HG02588 (cell line): ENCODE measurements at regions not wholly inside any gene's neighbourhood (a gene's known extent, or its start where the extent isn't known, plus 50 kb on each side); places are given as distances from the start of the nearest gene placed in this dataset.

ENCODE experiments used
- ATAC-seq: cut with Tn5 transposase; IDR thresholded peaks from one replicate; pipeline ENCODE4 v1.9.1; 2021; ENCODE audit warnings: mild to moderate bottlenecking, moderate library complexity; ENCODE audit not compliant: unreplicated experiment

- no peak for ATAC-seq
Observed at GRCh38 chr9:16153741-16154140, 600.9 kb downstream of the CCDC171 start.

- ATAC-seq, result no peak
Observed at GRCh38 chr9:16154521-16155078, 601.8 kb downstream of the CCDC171 start.

GRCh38 chr9:16155878-16156277 is 603.0 kb downstream of the CCDC171 start:
- ATAC-seq, result no peak

DNA sequence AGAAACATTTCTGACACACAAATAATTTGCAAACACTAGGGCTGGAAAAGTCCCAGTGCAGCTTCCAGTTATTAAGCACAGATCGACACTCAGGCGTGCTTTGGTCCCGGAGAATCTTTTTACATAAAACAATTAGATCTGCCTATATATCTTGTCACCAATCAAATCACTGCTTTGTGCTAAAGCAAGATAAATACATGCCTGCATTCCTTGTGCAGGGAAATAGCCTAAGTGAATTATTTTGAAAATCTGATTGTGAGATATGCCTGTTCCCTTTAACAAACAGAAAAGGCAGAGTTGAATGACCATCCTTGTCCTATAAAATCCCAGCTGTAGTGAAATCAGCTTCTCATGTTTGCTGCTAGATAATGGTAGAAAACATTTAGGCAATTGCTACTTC is 604.4 kb downstream of the CCDC171 start:
- ATAC-seq, result no peak

DNA sequence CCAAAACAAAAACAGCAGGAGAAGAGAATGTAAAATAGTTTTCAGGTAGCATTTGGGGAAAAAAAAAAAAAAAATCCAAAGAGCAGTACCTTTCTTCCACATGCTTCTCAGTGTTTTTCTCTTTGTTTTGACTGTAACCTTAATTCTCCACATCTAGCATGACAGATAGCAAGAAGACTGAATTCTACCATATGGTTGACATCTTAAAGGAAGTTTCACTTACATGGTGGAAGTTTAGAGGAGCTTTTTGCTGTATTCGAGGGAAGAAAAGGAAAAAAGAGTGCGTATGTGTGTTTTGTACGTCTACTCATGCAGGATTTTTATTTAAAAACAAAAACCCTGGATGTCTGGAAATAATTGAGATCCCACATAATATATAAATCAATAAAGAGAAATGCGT is 604.8 kb downstream of the CCDC171 start:
- ATAC-seq, result no peak

DNA sequence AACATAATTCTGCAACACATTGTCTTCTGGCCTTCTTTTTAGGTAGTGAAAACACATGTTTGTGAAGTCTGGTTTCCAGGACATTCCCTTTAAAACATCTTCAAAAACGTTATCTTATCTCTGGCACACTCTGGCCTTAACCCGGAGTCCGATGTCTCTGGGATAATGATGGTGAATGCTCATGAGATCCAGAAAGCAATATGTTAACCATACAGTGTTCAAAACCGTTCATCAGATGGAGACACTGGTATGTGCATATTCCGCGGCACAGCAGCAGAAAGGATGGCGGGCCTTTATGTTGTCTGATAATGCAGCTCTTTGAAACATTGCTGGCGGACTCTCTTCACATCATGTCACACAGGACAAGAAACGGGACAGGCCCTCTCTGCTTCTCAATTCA is 605.2 kb downstream of the CCDC171 start:
- ATAC-seq, result no peak

DNA sequence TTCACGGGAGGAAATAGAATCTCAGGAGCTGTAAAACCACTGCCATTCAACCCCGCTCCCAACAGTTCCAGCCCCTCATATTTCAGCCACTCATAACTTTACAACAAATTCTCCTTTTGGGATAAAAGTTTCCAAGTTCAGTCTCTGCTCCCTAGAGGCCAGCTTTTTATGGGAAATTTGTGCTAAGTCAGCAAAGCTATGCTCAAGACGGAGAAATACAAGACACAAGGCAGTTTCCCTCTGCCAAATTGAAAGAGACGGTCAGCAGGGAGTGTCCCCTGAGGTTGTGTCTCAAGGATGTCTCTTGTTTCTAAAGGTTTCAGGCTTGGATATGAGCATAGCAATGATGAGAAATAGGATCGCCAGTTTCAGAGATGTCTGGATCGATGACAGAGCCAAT is 608.6 kb downstream of the CCDC171 start:
- ATAC-seq, result no peak

DNA sequence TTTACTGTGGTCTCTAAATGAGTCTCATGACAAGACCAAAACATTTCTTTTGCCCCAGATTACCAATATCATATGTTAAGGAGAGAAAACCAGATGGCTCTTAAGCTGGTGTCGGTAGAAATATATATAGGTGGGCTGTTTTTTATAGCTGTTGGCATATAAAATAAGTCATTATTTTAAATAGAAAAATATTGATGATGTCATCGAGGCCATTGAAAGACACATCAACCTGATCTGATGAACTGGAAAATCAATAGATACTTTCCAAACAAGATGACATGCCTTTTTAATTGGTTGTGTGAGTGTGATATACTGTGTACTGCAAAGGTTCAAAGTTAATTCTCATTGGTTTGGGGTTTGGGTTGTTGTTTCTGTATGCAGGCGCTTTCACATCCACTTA is 617.3 kb downstream of the CCDC171 start:
- no peak for ATAC-seq

- ATAC-seq, result no peak
Observed at GRCh38 chr9:16171911-16172310, 619.1 kb downstream of the CCDC171 start.

- no peak for ATAC-seq
Observed at GRCh38 chr9:16172796-16173195, 620.0 kb downstream of the CCDC171 start.

GRCh38 chr9:16174915-16175314 is 622.1 kb downstream of the CCDC171 start:
- ATAC-seq, result no peak

GRCh38 chr9:16175461-16175860 is 622.6 kb downstream of the CCDC171 start:
- ATAC-seq, result no peak

DNA sequence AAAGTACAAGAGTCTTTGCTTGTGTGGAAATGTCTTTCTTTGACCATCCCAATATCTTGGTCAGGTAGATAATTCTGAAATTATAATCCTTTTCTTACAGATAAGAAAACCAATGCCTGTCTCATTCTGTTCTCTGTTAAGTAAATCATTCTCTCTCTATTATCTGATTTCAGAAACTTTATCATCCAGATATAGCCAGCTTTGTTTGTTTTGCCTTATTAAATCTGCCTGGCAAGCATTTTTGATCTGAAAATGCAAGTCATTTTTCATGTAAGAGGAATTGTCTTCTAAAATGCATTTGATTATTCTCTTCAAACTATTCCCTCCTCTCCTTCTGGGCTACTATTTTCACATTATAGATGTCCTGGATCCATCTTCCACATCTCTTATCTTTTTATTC is 625.5 kb downstream of the CCDC171 start:
- ATAC-seq, result no peak

DNA sequence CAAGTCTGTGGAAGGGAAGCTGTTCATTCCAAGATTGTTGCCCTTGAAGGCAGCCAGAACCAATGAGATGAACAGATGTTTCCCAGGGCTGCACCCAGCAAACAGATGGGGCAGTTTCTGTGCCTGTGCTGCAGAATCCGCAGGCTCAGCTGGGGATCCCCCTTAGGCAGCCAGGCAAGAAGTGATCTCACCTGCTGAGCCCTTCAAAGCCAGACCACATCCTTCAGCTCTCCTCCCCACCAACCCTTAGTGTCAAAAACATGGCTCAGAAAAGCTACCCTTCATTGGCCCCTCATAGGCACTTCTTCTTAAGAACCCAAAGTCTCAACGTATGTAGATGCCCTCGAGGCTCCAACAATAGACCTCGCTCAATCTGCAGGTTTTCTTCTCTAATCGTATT is 626.7 kb downstream of the CCDC171 start:
- no peak for ATAC-seq

DNA sequence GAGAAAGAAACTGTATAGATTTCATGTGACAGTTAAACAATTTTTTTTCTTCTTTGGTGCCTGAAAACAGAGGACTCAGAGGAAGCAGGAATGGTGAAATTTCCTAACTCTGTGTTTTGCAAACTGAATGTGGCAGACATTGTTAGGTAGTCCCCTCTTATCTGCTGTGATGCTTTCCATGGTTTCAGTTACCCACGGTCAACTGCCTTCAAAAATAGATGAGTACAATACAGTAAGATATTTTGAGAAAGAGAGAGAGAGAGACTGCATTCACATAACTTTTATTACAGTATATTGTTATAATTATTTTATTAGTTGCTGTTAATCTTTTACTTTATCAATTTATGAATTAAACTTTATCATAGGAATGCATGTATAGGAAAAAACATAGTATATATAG is 627.2 kb downstream of the CCDC171 start:
- ATAC-seq, result no peak

GRCh38 chr9:16180546-16180945 is 627.7 kb downstream of the CCDC171 start:
- ATAC-seq, result no peak

DNA sequence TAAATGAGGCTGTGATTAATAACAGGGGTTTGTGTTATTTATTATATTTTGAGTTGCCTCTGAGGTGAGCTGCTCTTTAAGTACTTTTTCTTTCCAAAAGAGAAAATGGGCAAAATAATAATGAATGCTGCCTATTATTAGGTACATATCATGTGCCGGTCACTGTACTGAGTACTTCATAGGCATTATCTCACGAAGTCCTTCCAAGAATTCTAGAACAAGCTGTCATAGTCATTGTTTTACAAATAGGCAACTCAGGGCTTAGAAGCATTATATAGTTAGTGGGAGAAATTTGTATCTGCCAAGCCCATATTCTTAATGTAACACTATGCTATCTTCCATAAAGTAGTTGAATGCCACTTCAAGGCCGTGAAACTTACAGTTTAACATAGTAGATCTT is 628.7 kb downstream of the CCDC171 start:
- ATAC-seq, result no peak

DNA sequence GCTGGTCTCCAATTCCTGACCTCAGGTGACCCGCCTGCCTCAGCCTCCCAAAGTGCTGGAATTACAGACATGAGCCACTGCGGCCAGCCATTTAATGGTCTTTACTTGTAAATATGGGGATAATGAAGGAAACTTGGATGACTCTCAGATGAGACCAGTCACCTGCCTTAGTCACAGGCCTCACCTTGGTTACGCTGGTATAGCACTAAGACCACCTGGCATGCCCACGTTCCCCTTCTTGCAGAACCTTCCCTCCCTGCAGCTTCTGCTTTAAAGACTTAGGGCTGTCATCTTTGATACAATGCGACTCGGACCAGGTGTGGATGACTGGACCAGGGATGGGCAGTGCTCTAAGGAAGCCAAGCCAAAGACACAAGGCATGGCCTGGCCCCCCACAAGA is 629.9 kb downstream of the CCDC171 start:
- ATAC-seq, result no peak

DNA sequence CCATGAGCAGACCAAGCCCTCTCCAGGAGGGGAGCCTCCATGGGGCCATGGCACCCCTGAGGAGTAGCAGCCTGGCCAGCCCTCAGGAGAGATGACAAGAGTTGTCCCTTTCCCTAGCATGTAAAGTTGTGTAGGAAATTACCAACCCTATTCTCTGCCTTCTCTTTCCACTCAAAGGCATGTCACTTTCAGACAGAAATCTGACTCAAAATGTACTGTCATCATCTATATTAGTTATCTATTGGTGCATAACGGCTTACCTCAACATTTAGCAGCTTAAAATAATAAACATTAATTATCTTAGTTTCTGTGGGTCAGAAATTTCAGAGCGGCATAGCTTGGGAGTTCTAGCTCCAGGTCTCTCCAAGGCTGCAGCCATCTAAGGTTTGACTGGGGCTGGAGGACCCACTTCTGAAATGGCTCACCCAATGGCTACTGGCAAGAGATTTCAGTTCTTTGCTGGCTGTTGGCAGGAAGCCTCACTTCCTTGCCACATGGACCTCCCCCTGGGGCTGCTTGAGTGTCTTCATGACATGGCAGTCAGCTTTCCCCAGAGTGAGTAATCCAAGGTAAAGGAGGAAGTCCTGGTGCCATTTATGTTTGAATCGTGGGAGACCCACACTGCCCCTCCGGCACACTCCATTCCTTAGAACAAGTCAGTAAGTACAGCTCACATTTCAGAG is 632.3 kb downstream of the CCDC171 start:
- no peak for ATAC-seq

- no peak for ATAC-seq
Observed at GRCh38 chr9:16191191-16191590, 638.3 kb downstream of the CCDC171 start.

DNA sequence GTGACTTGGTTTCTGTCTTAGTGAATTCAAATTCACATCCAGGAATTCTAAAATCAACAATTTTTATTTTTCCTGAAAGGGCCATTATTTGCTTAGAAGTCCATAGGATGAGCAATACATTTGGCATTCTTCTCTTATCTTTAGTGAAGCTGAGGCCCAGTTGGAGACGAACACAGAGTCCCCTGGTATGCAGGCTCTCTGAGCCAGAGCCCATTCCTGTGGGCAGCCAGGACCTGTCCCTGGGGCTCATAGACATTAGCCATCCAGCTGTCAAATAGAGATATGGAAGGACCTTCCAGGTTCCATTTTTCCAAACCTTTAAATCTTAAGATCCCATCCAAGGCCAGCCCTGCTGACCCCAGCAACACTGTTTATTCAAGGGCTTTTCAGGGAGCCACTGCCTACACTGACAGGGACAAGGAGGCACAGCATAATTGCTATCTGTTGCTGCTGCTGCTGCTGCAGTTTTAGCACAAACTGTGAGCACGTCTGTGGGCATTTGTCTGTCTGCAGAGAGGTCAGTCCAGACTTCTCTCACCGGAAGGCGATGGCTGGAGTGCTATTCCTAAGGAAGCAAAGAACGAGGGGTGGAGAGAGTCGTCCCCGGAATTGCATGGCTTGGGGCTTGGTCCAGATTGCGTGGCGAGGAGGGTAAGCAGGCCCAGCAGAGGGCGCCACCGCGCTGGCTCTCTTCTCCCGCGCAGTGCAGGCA is 639.0 kb downstream of the CCDC171 start:
- ATAC-seq, result no peak

- ATAC-seq, result no peak
Observed at GRCh38 chr9:16192403-16193017, 639.7 kb downstream of the CCDC171 start.
